OCI-LY1 (cell line): ENCODE measurements at regions not wholly inside any gene's neighbourhood (a gene's known extent, or its start where the extent isn't known, plus 50 kb on each side); places are given as distances from the start of the nearest gene placed in this dataset.

Experiments used
- CTCF ChIP-seq: fragments of 200-600 bp; sonication (generic), shearing (Covaris generic); IDR thresholded peaks from 2 replicates; pipeline ENCODE4 v1.5.1; 2017; ENCODE audit warnings: mild to moderate bottlenecking, antibody characterized with exemption, low read length, moderate library complexity, mixed read lengths
- EZH2 ChIP-seq: fragments of 200-600 bp; sonication (generic), shearing (Covaris generic); IDR thresholded peaks from 2 replicates; pipeline ENCODE4 v1.8.0; 2017; ENCODE audit warnings: borderline replicate concordance, mixed run types, mild to moderate bottlenecking, antibody characterized with exemption, low read length, moderate library complexity, mixed read lengths

- TF ChIP-seq CTCF: no peak
- TF ChIP-seq EZH2: no peak
Observed at GRCh38 chr13:34738254-34738992, 203.6 kb upstream of the NBEA start.
